HG02981 (cell line): ENCODE measurements at regions not wholly inside any gene's neighbourhood (a gene's known extent, or its start where the extent isn't known, plus 50 kb on each side); places are given as distances from the start of the nearest gene placed in this dataset.
"Not testable (repeated sequence)": the region's sequence is repeated elsewhere in the genome, so short reads cannot be mapped to it uniquely, and the experiment has no call there.

Experiments
- ATAC-seq: cut with Tn5 transposase; IDR thresholded peaks from one replicate; pipeline ENCODE4 v1.9.1; 2021; ENCODE audit warnings: mild to moderate bottlenecking, moderate library complexity; ENCODE audit not compliant: unreplicated experiment

GRCh38 chr2:242063850-242064249 is 194.3 kb downstream of the RTP5 start:
- ATAC-seq = no peak

GRCh38 chr2:242064364-242065250 is 195.1 kb downstream of the RTP5 start:
- no peak for ATAC-seq

- ATAC-seq = no peak
These were observed 195.9 kb downstream of the RTP5 start for GRCh38 chr2:242065426-242065825.

- no peak for ATAC-seq
These were observed 199.5 kb downstream of the RTP5 start for GRCh38 chr2:242069018-242069417.

GRCh38 chr2:242069938-242070395 is 200.4 kb downstream of the RTP5 start:
- ATAC-seq = not testable (repeated sequence)

GRCh38 chr2:242070726-242071125 is 201.2 kb downstream of the RTP5 start:
- not testable (repeated sequence) for ATAC-seq

GRCh38 chr2:242071377-242071776 is 201.8 kb downstream of the RTP5 start:
- not testable (repeated sequence) for ATAC-seq

- not testable (repeated sequence) for ATAC-seq
These were observed 202.4 kb downstream of the RTP5 start for GRCh38 chr2:242071936-242072335.

- ATAC-seq = no peak
These were observed 205.6 kb downstream of the RTP5 start for GRCh38 chr2:242075168-242075567.

- ATAC-seq = no peak
These were observed 206.2 kb downstream of the RTP5 start for GRCh38 chr2:242075696-242076095.

- not testable (repeated sequence) for ATAC-seq
These were observed 206.7 kb downstream of the RTP5 start for GRCh38 chr2:242076184-242076583.

GRCh38 chr2:242078426-242078825 is 208.9 kb downstream of the RTP5 start:
- not testable (repeated sequence) for ATAC-seq

- ATAC-seq = not testable (repeated sequence)
These were observed 210.3 kb downstream of the RTP5 start for GRCh38 chr2:242079792-242080191.

GRCh38 chr2:242080575-242081214 is 211.2 kb downstream of the RTP5 start:
- ATAC-seq = not testable (repeated sequence)

GRCh38 chr2:242084034-242084433 is 214.5 kb downstream of the RTP5 start:
- not testable (repeated sequence) for ATAC-seq

GRCh38 chr2:242085024-242085674 is 215.6 kb downstream of the RTP5 start:
- not testable (repeated sequence) for ATAC-seq

- no peak for ATAC-seq
These were observed 216.6 kb downstream of the RTP5 start for GRCh38 chr2:242085941-242086621.

GRCh38 chr2:242088044-242088443 is 218.5 kb downstream of the RTP5 start:
- ATAC-seq = peak; percentile 29

- ATAC-seq = peak; percentile 85
These were observed 219.1 kb downstream of the RTP5 start for GRCh38 chr2:242088471-242089212.

- not testable (repeated sequence) for ATAC-seq
These were observed 219.7 kb downstream of the RTP5 start for GRCh38 chr2:242089213-242089549.
